HepG2 (cell line): ENCODE measurements at regions not wholly inside any gene's neighbourhood (a gene's known extent, or its start where the extent isn't known, plus 50 kb on each side); places are given as distances from the start of the nearest gene placed in this dataset.

ENCODE experiments used
- ARID2 ChIP-seq: sonication (generic); formaldehyde crosslinking; IDR thresholded peaks from 2 replicates; pipeline ENCODE4 v1.8.1; 2022; ENCODE audit warnings: mild to moderate bottlenecking, missing genetic modification reagents, borderline replicate concordance
- ARNTL ChIP-seq: sonication (generic); formaldehyde crosslinking; IDR thresholded peaks from 2 replicates; pipeline ENCODE4 v1.4.0; 2020; ENCODE audit warnings: mild to moderate bottlenecking, missing genetic modification reagents
- ATRX ChIP-seq: sonication (generic); formaldehyde crosslinking; IDR thresholded peaks from 2 replicates; pipeline ENCODE4 v1.4.0; 2020; ENCODE audit warnings: missing genetic modification reagents, borderline replicate concordance
- BRCA1 ChIP-seq: sonication (generic); formaldehyde crosslinking; IDR thresholded peaks from 2 replicates; pipeline ENCODE4 v1.4.0; 2020; ENCODE audit warnings: missing genetic modification reagents
- HNF1B ChIP-seq: sonication (generic); formaldehyde crosslinking; IDR thresholded peaks from 2 replicates; pipeline ENCODE4 v1.5.1; 2020; ENCODE audit warnings: mild to moderate bottlenecking, moderate library complexity, missing genetic modification reagents
- HNF4A ChIP-seq: sonication (generic); formaldehyde crosslinking; IDR thresholded peaks from 2 replicates; pipeline ENCODE4 v1.4.0; 2020; ENCODE audit warnings: missing genetic modification reagents
- HNF4G ChIP-seq, 2 experiments: sonication (generic) in 1 of 2; formaldehyde crosslinking in 1 of 2; IDR thresholded peaks; 2 replicates each; pipeline versions ENCODE4 v1.4.0 to v1.6.1; 2011 to 2020; ENCODE audit warnings: borderline replicate concordance in 2 of 2, low read depth in 2 of 2, mild to moderate bottlenecking in 2 of 2, low read length in 1 of 2, missing genetic modification reagents in 1 of 2, moderate library complexity in 1 of 2
- MED13 ChIP-seq: sonication (generic); formaldehyde crosslinking; IDR thresholded peaks from 2 replicates; pipeline ENCODE4 v1.5.0; 2020; ENCODE audit warnings: missing genetic modification reagents
- MEIS2 ChIP-seq: sonication (generic); formaldehyde crosslinking; IDR thresholded peaks from 2 replicates; pipeline ENCODE4 v1.9.0; 2021; ENCODE audit warnings: mild to moderate bottlenecking, missing genetic modification reagents
- MIER2 ChIP-seq: IDR thresholded peaks from 2 replicates; pipeline ENCODE4 v1.6.1; 2016; ENCODE audit warnings: missing biosample characterization, missing genetic modification reagents
- PHF21A ChIP-seq: sonication (generic); formaldehyde crosslinking; IDR thresholded peaks from 2 replicates; pipeline ENCODE4 v1.5.0; 2020; ENCODE audit warnings: mild to moderate bottlenecking, missing genetic modification reagents
- SOX13 ChIP-seq, 3 experiments: fragments of 450-650 bp in 1 of 3; sonication (generic) in 1 of 3; formaldehyde crosslinking in 1 of 3; IDR thresholded peaks in 2 of 3; conservative IDR thresholded peaks in 1 of 3; 2 replicates each; pipeline versions ENCODE4 v1.5.0 to v1.6.1; 2016 to 2020; ENCODE audit warnings: antibody characterized with exemption in 1 of 3, mild to moderate bottlenecking in 1 of 3, missing compliant biosample characterization in 1 of 3, missing genetic modification reagents in 1 of 3, moderate library complexity in 1 of 3
- STAT6 ChIP-seq: sonication (generic); formaldehyde crosslinking; IDR thresholded peaks from 2 replicates; pipeline ENCODE4 v1.4.0; 2020; ENCODE audit warnings: missing genetic modification reagents, mild to moderate bottlenecking, borderline replicate concordance
- TEAD3 ChIP-seq: optimal IDR thresholded peaks from 2 replicates; pipeline ENCODE3; 2016; ENCODE audit warnings: borderline replicate concordance
- ZNF251 ChIP-seq: sonication (generic); formaldehyde crosslinking; IDR thresholded peaks from 2 replicates; pipeline ENCODE4 v1.9.0; 2021; ENCODE audit warnings: mild to moderate bottlenecking, missing genetic modification reagents
- ZNF556 ChIP-seq: sonication (generic); formaldehyde crosslinking; IDR thresholded peaks from 2 replicates; pipeline ENCODE4 v1.4.0; 2020; ENCODE audit warnings: mild to moderate bottlenecking, missing genetic modification reagents, borderline replicate concordance
- ZNF567 ChIP-seq: sonication (generic); formaldehyde crosslinking; IDR thresholded peaks from 2 replicates; pipeline ENCODE4 v1.8.1; 2023; ENCODE audit warnings: mild to moderate bottlenecking, missing genetic modification reagents, borderline replicate concordance
- TF ChIP-seq, protein P1 (sequence below): sonication (generic); formaldehyde crosslinking; IDR thresholded peaks from 2 replicates; pipeline ENCODE4 v1.4.0; 2020; ENCODE audit warnings: mild to moderate bottlenecking, missing genetic modification reagents, borderline replicate concordance
- TF ChIP-seq, protein P2 (sequence below): sonication (generic); formaldehyde crosslinking; IDR thresholded peaks from 2 replicates; pipeline ENCODE4 v1.5.0; 2020; ENCODE audit warnings: missing genetic modification reagents

DNA sequence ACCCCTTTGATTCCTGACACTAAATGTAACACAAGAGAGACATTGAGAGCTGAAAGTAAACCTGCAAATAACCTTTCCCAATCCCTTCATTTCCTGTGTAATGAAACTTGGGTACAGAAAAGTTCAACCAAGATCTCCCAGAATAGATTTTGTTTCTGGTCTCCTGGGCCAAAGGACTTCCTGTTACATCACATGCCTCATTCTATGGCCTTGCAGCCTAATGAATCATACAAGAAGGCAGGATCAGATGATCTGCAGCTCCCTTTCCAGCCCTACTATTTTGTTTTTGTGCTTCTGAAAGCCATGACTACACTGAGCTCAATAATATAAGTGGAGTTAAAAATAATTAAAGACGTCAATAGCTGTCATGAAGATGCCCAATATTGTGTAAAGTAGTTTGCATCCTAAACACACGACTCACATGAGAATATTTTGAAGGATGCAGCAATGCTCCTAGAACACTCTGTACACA, 73.4 kb upstream of the NOX3 start (continued):
- TF ChIP-seq, protein P1, sequence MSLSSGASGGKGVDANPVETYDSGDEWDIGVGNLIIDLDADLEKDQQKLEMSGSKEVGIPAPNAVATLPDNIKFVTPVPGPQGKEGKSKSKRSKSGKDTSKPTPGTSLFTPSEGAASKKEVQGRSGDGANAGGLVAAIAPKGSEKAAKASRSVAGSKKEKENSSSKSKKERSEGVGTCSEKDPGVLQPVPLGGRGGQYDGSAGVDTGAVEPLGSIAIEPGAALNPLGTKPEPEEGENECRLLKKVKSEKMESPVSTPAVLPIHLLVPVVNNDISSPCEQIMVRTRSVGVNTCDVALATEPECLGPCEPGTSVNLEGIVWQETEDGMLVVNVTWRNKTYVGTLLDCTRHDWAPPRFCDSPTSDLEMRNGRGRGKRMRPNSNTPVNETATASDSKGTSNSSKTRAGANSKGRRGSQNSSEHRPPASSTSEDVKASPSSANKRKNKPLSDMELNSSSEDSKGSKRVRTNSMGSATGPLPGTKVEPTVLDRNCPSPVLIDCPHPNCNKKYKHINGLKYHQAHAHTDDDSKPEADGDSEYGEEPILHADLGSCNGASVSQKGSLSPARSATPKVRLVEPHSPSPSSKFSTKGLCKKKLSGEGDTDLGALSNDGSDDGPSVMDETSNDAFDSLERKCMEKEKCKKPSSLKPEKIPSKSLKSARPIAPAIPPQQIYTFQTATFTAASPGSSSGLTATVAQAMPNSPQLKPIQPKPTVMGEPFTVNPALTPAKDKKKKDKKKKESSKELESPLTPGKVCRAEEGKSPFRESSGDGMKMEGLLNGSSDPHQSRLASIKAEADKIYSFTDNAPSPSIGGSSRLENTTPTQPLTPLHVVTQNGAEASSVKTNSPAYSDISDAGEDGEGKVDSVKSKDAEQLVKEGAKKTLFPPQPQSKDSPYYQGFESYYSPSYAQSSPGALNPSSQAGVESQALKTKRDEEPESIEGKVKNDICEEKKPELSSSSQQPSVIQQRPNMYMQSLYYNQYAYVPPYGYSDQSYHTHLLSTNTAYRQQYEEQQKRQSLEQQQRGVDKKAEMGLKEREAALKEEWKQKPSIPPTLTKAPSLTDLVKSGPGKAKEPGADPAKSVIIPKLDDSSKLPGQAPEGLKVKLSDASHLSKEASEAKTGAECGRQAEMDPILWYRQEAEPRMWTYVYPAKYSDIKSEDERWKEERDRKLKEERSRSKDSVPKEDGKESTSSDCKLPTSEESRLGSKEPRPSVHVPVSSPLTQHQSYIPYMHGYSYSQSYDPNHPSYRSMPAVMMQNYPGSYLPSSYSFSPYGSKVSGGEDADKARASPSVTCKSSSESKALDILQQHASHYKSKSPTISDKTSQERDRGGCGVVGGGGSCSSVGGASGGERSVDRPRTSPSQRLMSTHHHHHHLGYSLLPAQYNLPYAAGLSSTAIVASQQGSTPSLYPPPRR (CRISPR knock-in tag) = peak; percentile 57
- TF ChIP-seq ARID2 (CRISPR knock-in tag) = 0 out of 2 replicates have a peak, but pooled peaks have one; percentile 56
- TF ChIP-seq MIER2 = 0 out of 2 replicates have a peak, but pooled peaks have one; percentile 36
- TF ChIP-seq PHF21A = peak; percentile 85
- TF ChIP-seq HNF4A (CRISPR knock-in tag) = peak; percentile 75
- no peak for TF ChIP-seq ZNF567 (CRISPR knock-in tag)
- TF ChIP-seq MEIS2 (CRISPR knock-in tag) = peak; percentile 55; the same call in 1 of the 2 replicates
- TF ChIP-seq SOX13 (IDR thresholded peaks at IDR 0.05) = no peak
- peak in 1 of 2 experiments; percentile 80; a peak in 2 of 4 replicates for TF ChIP-seq SOX13 (CRISPR knock-in tag; conservative IDR thresholded peaks at IDR 0.05 in 1 of 2, IDR thresholded peaks at IDR 0.05 in 1 of 2)
- TF ChIP-seq ZNF556 = peak; percentile 35; the same call in 1 of the 2 replicates
- TF ChIP-seq ZNF251 (CRISPR knock-in tag) = no peak
- peak; percentile 69 for TF ChIP-seq ARNTL (CRISPR knock-in tag)
- TF ChIP-seq HNF4G (IDR thresholded peaks at IDR 0.05; ENCODE audit: borderline replicate concordance, low read depth, low read length) = peak; percentile 8; the same call in 1 of the 2 replicates
- TF ChIP-seq HNF4G (CRISPR knock-in tag; IDR thresholded peaks at IDR 0.05; ENCODE audit: borderline replicate concordance, low read depth) = no peak
- peak; percentile 70; the same call in 1 of the 2 replicates for TF ChIP-seq BRCA1 (CRISPR knock-in tag)
- TF ChIP-seq TEAD3 = peak; percentile 69
- TF ChIP-seq, protein P2, sequence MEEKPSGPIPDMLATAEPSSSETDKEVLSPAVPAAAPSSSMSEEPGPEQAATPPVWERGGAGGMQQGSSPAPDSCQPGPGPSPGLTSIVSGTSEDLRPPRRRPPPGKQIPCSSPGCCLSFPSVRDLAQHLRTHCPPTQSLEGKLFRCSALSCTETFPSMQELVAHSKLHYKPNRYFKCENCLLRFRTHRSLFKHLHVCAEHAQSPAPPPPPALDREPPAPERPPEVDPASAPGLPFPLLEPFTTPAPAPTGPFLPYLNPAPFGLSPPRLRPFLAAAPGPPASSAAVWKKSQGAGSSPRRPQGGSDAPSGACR (CRISPR knock-in tag) = 0 out of 2 replicates have a peak, but pooled peaks have one; percentile 21
- TF ChIP-seq MED13 (CRISPR knock-in tag) = peak; percentile 84
- TF ChIP-seq ATRX = no peak
- peak; percentile 60; the same call in 1 of the 2 replicates for TF ChIP-seq HNF1B
- TF ChIP-seq STAT6 (CRISPR knock-in tag) = peak; percentile 23; the same call in 1 of the 2 replicates
